ENCODE measurements at regions not wholly inside any gene's neighbourhood (a gene's known extent, or its start where the extent isn't known, plus 50 kb on each side); places are given as distances from the start of the nearest gene placed in this dataset.
A peak's percentile ranks its signal among the peaks of the same experiment; 100 is the strongest.

GRCh38 chr2:43059183-43059897 lies 167.1 kb downstream of the ZFP36L2 start (continued):
- TF ChIP-seq CBX3 (IDR thresholded peaks at IDR 0.05; ENCODE audit: borderline replicate concordance, low read depth) (no peak), RELA (IDR thresholded peaks at IDR 0.05; ENCODE audit: borderline replicate concordance, partially characterized antibody) (no peak), MYB (IDR thresholded peaks at IDR 0.05; ENCODE audit: borderline replicate concordance, low read depth, low read length) (no peak), IRF4 (IDR thresholded peaks at IDR 0.05; ENCODE audit: low read depth, low read length) (0 out of 2 replicates have a peak, but pooled peaks have one; percentile 19), E2F4 (IDR thresholded peaks at IDR 0.05; ENCODE audit: low read depth, low read length) (no peak), NKRF (conservative IDR thresholded peaks at IDR 0.05) (no peak), PAX5 (IDR thresholded peaks at IDR 0.05; ENCODE audit: borderline replicate concordance, low read depth, low read length) (no peak), CHD2 (IDR thresholded peaks at IDR 0.05; ENCODE audit: borderline replicate concordance, low read depth, low read length) (no peak), ZNF24 (IDR thresholded peaks at IDR 0.05) (0 out of 2 replicates have a peak, but pooled peaks have one; percentile 29), TCF7 (IDR thresholded peaks at IDR 0.05; ENCODE audit: borderline replicate concordance) (no peak), STAT1 (conservative IDR thresholded peaks at IDR 0.05) (no peak), HDAC6 (IDR thresholded peaks at IDR 0.05; ENCODE audit: unreplicated experiment) (no peak), TBL1XR1 (IDR thresholded peaks at IDR 0.05; ENCODE audit: low read depth, low read length) (no peak), SIN3A (IDR thresholded peaks at IDR 0.05; ENCODE audit: low read depth, low read length) (no peak), SUZ12 (IDR thresholded peaks at IDR 0.05; ENCODE audit: unreplicated experiment) (no peak), CEBPZ (IDR thresholded peaks at IDR 0.05; ENCODE audit: low read depth, low read length) (no peak), RB1 (IDR thresholded peaks at IDR 0.05; ENCODE audit: borderline replicate concordance) (no peak), RCOR1 (conservative IDR thresholded peaks at IDR 0.05; ENCODE audit: low read depth, low read length) (no peak), ZNF622 (IDR thresholded peaks at IDR 0.05) (no peak), MTA2 (IDR thresholded peaks at IDR 0.05; ENCODE audit: low read depth) (no peak), NRF1 (conservative IDR thresholded peaks at IDR 0.05; ENCODE audit: low read depth, low read length) (no peak), ZNF687 (IDR thresholded peaks at IDR 0.05) (no peak)
